HL-60 (cell line): ENCODE measurements at regions not wholly inside any gene's neighbourhood (a gene's known extent, or its start where the extent isn't known, plus 50 kb on each side); places are given as distances from the start of the nearest gene placed in this dataset.

ENCODE experiments used
- DNase-seq, 2 experiments: peaks; one replicate each; pipeline ENCODE4 v3.0.0-alpha.2; 2010 to 2020; ENCODE audit warnings: low read depth in 1 of 2, low spot score in 1 of 2
- H3K27ac ChIP-seq: fragments of 250-450 bp; sonication (Bioruptor Pico); replicated peaks from 2 replicates; pipeline ENCODE4 v1.5.1; 2020; ENCODE audit warnings: mild to moderate bottlenecking, moderate library complexity
- H3K27me3 ChIP-seq: fragments of 250-450 bp; sonication (Bioruptor Pico); 2 replicates; pipeline ENCODE4 v1.5.1; 2021; ENCODE audit warnings: mild to moderate bottlenecking, moderate library complexity; ENCODE audit not compliant: insufficient read depth, poor library complexity, severe bottlenecking
- H3K4me3 ChIP-seq: replicated peaks from 2 replicates; pipeline ENCODE4 v1.5.1; 2011; ENCODE audit warnings: mild to moderate bottlenecking, control low read depth, low read length; ENCODE audit not compliant: insufficient read depth
- GABPA ChIP-seq: IDR thresholded peaks from 2 replicates; pipeline ENCODE4 v1.6.1; 2012; ENCODE audit warnings: low read depth
- POLR2AphosphoS5 ChIP-seq: IDR thresholded peaks from 2 replicates; pipeline ENCODE4 v1.6.1; 2012; ENCODE audit warnings: low read depth
- SPI1 ChIP-seq: IDR thresholded peaks from 2 replicates; pipeline ENCODE4 v1.6.1; 2012; ENCODE audit warnings: low read depth, mild to moderate bottlenecking, borderline replicate concordance
- TF ChIP-seq, protein P1 (sequence below): IDR thresholded peaks from 2 replicates; pipeline ENCODE4 v1.6.1; 2012; ENCODE audit warnings: low read depth; ENCODE audit not compliant: insufficient replicate concordance
- TF ChIP-seq, protein P2 (sequence below): IDR thresholded peaks from one replicate; pipeline ENCODE4 v1.5.1; 2011; ENCODE audit warnings: low read length, control low read depth, inconsistent platforms; ENCODE audit not compliant: insufficient read depth

DNA sequence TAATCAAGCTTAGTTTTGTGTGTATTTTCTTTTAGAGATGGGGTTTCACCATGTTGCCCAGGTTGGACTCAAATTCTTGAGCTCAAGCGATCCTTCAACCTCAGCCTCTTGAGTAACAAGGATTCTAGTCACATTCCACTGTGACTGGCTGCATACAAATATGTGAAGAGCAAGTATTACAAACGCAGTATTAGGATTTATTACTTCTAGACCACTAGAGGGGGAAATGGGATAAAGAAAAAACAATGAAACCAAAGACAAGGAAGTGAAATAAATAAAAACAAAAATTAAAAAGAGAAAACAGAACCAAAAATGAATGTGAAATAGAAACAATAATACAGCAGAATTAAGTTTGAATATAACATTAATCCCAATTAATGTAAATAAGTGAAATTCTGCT, 308.7 kb downstream of the ANKRD30A start:
- TF ChIP-seq, protein P1, sequence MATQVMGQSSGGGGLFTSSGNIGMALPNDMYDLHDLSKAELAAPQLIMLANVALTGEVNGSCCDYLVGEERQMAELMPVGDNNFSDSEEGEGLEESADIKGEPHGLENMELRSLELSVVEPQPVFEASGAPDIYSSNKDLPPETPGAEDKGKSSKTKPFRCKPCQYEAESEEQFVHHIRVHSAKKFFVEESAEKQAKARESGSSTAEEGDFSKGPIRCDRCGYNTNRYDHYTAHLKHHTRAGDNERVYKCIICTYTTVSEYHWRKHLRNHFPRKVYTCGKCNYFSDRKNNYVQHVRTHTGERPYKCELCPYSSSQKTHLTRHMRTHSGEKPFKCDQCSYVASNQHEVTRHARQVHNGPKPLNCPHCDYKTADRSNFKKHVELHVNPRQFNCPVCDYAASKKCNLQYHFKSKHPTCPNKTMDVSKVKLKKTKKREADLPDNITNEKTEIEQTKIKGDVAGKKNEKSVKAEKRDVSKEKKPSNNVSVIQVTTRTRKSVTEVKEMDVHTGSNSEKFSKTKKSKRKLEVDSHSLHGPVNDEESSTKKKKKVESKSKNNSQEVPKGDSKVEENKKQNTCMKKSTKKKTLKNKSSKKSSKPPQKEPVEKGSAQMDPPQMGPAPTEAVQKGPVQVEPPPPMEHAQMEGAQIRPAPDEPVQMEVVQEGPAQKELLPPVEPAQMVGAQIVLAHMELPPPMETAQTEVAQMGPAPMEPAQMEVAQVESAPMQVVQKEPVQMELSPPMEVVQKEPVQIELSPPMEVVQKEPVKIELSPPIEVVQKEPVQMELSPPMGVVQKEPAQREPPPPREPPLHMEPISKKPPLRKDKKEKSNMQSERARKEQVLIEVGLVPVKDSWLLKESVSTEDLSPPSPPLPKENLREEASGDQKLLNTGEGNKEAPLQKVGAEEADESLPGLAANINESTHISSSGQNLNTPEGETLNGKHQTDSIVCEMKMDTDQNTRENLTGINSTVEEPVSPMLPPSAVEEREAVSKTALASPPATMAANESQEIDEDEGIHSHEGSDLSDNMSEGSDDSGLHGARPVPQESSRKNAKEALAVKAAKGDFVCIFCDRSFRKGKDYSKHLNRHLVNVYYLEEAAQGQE: no peak
- TF ChIP-seq, protein P2, sequence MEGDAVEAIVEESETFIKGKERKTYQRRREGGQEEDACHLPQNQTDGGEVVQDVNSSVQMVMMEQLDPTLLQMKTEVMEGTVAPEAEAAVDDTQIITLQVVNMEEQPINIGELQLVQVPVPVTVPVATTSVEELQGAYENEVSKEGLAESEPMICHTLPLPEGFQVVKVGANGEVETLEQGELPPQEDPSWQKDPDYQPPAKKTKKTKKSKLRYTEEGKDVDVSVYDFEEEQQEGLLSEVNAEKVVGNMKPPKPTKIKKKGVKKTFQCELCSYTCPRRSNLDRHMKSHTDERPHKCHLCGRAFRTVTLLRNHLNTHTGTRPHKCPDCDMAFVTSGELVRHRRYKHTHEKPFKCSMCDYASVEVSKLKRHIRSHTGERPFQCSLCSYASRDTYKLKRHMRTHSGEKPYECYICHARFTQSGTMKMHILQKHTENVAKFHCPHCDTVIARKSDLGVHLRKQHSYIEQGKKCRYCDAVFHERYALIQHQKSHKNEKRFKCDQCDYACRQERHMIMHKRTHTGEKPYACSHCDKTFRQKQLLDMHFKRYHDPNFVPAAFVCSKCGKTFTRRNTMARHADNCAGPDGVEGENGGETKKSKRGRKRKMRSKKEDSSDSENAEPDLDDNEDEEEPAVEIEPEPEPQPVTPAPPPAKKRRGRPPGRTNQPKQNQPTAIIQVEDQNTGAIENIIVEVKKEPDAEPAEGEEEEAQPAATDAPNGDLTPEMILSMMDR: no peak
- no peak for TF ChIP-seq GABPA
- TF ChIP-seq POLR2AphosphoS5: no peak
- no peak for TF ChIP-seq SPI1
- DNase-seq: no peak
- H3K27ac ChIP-seq: no peak overlapping the region

More for the DNA sequence above, 308.7 kb downstream of the ANKRD30A start:
- H3K4me3 ChIP-seq: no peak overlapping the region
- no peaks in the 10 kb centered on the region for H3K27me3 ChIP-seq
